HG02938 (cell line): ENCODE measurements at regions not wholly inside any gene's neighbourhood (a gene's known extent, or its start where the extent isn't known, plus 50 kb on each side); places are given as distances from the start of the nearest gene placed in this dataset.
"Not testable (repeated sequence)": the region's sequence is repeated elsewhere in the genome, so short reads cannot be mapped to it uniquely, and the experiment has no call there.

Experiments
- ATAC-seq: cut with Tn5 transposase; IDR thresholded peaks from one replicate; pipeline ENCODE4 v1.9.1; 2021; ENCODE audit warnings: mild to moderate bottlenecking, moderate library complexity; ENCODE audit not compliant: unreplicated experiment

DNA sequence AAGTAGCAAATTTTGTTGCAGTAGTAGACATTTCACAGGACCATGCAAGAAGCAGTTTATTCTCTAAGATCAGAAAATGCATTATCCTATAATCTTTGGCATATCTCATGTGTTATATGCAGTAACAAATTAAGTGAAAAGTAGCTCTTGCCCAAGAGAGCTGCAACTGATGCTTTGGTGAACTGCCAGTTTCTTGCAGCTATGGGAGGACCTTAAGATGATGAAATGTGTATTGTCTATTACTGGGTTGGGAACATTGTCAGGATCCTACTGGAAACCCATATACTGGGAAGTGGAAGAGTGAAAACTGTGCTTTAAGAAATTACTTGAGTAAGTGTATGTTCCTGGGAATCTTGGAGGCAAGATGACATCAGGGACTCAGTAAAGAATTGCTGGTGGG is 238.8 kb downstream of the DACT1 start:
- no peak for ATAC-seq

DNA sequence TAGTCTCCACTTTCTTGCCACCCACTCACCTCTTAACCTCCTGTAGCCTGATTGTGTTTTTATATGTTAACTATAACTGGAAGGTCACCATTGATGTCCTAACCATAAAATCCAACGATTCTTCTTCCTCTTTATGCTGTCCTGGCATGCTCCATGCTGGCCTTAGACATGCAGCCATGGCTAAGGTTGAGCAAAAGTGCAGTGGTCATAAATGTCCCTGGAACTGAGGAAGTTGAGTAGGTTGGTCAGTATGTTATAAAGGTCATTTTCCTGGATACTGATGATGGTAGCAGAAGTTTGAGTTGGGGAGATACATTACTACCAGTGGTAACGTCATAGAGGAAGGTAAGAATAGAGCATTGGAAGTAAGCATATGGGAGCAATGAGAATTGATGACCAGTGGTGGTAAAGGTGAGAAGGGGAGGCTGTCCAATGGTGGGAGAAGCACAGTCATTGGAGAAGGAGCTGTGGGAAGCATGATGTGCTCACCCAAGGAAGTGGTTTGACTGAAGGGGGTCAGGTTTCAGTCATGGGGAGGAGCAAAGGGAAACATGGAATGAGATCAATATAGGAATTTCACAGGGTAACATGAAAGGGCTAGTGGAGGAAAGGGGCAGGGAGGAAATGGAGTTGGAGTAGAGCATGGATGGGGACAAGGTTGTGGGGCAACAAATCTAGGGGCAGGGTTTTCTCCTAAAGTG is 240.8 kb downstream of the DACT1 start:
- no peak for ATAC-seq

DNA sequence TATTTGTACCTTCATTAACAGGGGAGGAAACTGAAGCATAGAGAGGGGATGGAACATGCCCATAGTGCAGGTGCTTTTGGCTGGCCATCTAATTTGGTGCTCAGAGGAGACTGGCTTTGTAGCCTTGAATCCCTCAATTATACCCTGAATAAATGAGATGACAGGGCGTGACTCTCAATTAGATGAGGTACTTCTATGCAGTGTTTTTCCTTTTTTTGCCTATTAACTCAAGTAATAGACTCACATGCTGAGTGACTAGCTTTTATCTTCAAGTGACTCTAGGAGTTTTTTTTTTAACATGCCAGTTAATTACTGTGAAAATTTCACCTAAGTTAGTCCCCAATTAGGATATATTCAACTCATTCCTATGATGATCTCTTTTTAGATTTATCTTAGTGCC is 243.7 kb downstream of the DACT1 start:
- ATAC-seq, result no peak

DNA sequence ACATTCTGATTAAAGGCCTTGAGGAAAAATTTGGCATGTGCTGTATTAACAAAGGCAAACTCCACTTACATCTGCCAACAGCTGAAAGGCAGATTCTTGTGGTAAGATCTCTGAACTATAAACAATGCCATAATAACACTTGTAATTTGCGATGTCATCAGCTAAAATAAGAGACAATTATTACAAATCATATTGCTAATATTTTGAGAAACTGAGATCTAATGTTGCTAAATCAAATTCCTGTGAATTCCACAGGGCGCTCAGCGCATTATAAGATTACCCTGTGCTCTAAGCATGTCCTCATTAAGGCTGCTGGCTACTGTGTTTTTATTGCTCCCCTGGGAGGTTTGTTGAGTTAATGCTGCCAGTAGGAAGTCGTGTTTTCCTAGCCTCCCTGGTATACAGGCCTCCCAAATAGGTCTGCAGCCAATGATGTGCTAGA is 244.8 kb downstream of the DACT1 start:
- no peak for ATAC-seq

DNA sequence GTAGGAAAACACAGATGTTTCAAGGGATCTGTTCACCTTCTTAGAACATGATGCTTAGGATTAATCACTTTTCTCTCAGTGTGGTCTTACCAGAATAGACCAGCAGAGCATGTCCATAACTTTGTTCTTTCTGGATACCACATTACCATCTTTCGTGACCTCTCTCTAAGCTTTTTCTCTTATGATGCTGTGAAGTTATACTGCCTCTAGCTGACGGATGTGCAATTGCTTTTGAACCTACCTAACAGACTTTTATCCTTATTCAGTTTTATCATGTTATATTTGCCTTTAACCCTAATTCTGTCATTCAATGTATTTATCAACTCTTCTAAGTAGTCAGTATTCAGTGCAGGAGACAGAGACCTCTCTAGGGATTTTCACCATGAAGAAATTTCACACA is 246.7 kb downstream of the DACT1 start:
- ATAC-seq, result no peak

DNA sequence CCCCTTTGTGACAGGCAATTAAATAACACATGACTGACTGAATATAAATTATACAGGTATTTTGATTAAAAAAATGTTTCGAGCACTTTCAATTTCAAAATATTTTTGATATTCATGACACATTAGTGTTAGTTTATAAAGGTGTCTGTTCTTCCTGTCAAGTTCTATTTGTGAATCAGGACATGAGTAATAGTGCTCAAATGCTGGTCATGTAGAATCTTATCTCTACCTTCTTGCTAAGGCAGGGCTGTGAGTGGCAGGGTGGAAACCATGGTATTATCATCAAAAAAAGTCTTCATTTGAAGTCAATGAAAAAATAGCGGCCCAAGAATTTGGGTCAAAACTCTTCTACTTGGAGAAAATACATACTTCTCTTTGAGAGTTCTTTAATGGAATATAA is 250.2 kb downstream of the DACT1 start:
- ATAC-seq, result no peak

DNA sequence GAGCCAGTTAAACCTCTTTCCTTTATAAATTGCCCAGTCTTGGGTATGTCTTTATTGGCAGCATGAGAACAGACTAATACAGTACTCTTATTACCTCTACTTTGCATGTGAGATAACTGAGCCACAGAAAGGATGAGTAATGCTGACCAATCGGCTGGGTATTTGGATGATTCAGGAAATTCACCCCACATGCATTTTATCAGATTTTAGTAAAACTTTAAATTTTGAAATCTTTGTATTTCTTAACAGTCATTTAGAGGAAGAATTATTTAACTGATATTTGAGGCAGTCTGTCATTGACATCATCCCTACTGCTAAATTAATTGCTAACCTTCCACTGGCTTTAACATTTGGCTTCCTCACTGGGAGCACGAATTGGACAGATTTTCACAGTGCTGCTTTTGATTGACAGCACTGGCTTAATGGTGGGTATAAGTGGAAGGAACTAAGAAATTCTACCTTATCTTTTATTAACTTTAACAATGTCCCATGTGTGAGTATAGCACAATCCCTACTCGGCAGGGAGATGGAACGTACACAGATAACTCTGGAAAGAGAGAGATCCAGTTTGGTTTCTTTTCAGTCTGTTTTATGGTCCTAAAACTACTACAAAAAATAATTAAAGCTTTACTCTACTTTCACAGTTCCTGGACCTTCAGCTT is 261.0 kb downstream of the DACT1 start:
- ATAC-seq, result no peak

DNA sequence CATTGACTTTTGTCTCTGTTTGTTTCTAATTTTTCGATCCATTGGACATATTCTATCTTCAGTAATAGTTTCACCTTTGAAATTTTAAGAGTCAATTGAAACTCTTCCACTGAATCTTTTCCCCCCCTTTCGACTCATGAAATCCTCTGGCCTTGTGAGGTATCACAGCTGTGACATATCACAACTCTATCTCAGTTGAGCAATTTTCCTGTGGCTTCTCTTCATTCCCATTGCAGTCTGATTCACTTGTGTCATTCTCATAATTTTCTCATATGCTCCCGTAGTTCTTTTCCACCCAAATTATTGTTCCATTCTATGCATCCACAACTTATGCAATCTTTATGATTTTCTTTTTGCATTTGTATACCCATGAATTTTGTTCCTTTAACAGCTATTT is 261.6 kb downstream of the DACT1 start:
- no peak for ATAC-seq

DNA sequence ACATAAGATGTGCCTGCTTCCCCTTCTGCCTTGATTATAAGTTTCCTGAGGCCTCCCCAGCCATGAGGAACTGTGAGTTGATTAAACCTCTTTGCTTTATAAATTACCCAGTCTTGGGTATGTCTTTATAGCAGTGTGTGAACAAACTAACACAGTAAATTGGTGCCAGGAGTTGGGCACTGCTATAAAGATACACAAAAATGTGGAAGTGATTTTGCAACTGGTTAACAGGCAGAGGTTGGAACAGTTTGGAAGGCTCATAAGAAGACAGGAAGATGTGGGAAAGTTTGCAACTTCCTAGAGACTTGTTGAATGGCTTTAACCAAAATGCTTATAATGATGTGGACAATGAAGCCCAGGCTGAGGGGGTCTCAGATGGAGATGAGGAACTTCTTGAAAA is 264.1 kb downstream of the DACT1 start:
- ATAC-seq, result no peak

DNA sequence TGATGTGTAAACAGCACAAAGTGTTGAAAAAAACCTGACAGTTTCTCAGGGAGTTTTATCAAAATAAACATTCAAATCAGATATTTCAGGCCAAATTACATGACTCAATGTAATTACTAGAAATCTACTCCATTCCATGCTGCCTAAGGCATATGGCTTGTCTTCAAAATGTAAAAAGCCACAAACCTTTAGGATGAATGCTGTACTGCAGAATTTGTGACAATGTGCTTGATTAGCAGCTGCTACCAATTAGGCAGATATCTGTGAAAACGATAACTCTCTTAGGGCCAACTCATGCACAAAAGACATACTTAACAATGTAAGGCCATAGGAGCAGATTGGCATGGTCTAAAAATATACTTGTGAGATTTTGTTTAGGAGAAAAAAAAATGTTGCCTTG is 267.0 kb downstream of the DACT1 start:
- no peak for ATAC-seq

- ATAC-seq, result no peak
Observed at GRCh38 chr14:58907803-58908202, 270.0 kb downstream of the DACT1 start.

DNA sequence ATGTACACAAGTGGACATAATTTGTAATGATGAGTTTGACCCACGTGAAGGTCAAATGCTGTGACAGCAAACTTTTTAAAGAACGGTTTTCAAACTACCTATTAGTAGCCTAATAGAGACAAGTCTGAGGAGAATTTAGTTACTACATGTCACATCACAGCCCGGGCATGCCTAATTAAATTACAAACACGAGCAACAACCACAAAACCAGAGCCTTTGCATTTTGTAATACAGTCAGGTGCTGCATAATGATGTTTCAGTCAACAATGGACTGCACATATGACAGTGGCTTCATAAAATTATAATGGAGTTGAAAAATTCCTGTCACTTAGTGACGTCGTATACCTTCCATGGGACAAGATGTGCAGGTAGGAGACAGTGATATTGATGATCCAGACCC is 274.5 kb downstream of the DACT1 start:
- no peak for ATAC-seq

GRCh38 chr14:58912799-58913432 is 275.2 kb downstream of the DACT1 start:
- ATAC-seq, result no peak

DNA sequence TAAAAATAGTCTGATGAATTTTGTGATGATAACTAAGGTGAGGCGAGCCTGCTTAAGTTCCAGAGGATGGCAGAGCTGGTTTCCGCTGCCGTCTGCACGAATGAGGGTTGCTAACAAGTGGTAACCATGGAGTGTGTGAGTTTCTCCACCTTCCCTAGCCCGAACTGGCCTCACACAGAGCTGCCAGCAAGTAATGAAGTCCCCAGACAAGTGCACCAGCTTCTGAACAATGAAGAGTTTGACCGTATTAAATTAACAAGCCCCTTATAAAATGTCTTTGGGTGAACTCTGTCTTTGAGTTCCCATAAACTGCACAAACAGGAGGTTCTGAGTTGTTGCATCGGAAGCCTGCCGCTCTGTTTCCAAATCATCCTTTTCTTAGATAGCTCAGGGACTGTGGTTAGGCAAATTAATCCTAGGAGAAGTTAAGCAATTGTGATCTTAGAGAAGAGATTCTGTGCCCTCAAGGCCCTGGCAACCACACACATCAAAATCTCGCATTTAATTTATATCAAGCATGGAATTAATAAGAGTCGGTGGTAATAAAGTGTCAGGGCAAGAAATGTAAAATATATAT is 274.1 kb upstream of the DAAM1 start:
- no peak for ATAC-seq

- no peak for ATAC-seq
Observed at GRCh38 chr14:58915646-58916045, 272.8 kb upstream of the DAAM1 start.

DNA sequence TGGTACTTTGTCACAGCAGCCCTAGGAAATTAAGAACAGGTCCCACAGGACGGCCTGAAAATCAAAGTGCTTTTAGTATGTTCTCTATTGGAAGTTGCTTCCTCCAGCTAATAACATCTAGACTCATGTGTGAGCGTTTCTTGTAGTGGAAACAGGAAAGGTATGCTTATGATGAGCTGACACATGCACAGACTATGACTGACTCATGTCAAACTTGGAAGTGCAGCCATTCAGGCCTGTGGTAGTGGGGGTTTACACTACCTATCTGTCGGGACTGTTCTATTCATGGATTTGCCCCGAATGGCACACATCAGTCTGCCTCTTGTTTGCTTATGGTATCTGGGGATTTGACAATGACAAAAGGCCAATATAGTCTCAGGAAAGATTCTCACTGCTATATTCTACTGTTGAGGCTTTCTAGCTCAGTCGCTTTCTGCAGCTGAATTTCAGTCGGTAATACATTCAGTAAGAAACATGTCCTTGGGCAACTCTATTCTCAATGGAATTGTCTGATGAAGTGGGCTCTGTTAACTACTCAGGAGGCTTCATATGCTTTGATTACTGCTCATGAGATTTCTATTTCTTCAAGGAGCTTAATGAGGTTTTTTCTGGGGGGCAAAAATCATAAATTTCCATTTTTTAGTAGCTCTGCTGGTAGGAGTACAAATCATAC is 270.3 kb upstream of the DAAM1 start:
- ATAC-seq, result no peak

DNA sequence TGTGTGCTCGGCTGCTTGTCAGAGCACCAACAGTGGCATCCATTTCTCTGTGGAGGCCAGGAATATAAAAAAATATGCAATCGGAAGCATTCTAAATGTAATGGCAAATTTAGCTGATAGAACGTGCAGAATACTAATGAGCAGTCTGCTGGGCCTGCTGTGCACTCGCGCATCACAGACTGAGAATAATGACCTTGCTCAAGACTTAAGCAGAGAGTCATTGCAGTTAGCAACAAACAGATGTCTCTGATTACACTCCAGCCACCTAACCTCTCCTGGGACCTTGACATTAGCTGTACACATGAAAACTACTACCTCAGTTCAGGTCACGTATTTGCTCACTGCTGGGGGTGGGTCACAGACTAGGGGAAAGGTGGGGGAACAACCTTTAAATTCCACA is 269.2 kb upstream of the DAAM1 start:
- no peak for ATAC-seq

DNA sequence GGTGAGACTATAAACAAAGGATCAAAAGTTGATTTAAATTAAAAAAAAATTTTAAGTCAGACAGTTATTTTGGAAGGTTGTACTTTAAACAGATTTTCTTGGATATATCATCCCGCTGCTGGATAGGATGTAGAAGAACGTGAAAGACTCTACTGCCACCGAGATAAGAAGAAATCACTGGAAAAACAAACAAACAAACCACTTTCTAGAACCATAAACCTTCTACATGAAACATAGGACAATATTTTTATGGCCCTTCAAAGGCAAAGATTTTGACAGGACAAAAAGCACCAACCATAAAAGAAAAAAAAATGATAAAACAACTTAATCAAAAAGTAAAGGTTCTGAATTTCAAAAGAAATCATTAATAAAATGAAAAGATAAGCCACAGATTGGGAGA is 268.2 kb upstream of the DAAM1 start:
- ATAC-seq, result no peak

GRCh38 chr14:58922201-58922940 is 266.1 kb upstream of the DAAM1 start:
- ATAC-seq, result not testable (repeated sequence)

DNA sequence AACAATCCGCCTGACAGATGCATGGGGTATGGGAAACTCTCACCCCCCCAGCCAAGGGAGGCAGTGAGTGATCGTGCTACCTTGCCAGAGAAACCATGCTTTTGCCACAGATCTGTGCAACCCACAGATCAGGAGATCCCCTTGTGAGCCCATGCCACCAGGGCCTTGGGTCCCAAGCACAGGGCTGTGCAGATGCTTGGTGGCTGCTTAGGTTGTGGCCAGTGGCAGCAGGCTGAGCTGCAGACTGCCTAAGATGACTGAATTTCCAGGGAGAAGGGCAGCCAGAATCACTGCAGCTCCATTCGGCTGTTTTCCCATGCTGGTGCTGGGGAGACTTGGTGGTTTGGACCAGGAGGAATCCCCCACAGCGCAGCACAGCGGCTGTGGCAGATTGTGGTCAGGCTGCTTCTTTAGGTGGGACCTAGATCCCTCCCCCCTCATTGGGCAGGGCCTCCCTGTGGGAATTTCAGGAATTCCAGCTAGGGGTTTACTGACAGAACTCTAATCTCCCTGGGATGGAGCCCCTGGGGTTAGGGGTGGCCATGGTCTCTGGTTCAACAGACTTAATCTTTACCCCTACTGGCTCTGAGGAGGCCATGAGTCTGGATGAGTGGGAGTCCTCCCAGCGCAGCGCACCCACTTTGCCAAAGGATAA is 264.6 kb upstream of the DAAM1 start:
- ATAC-seq, result no peak
